ENCODE measurements at regions not wholly inside any gene's neighbourhood (a gene's known extent, or its start where the extent isn't known, plus 50 kb on each side); places are given as distances from the start of the nearest gene placed in this dataset.

DNA sequence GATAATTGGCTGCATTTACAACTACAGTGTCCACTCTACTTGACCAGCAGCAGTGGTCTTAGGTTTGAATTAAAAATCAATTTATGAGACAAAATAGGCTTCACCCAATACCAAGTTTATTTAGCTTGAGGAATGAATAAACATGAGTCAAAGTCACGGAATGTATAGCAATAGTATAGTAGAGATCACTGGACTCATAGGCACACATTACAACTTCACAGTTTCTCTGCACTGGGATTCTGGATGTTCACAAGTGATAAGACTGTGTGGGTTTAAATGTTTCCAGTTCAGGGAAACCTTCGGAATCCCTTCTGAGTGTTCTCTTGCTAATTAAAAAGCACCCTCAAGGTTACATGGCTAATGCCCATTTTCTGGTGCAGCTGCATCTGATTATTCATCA lies 1064.9 kb downstream of the SLITRK5 start:
- TF ChIP-seq, protein P1, sequence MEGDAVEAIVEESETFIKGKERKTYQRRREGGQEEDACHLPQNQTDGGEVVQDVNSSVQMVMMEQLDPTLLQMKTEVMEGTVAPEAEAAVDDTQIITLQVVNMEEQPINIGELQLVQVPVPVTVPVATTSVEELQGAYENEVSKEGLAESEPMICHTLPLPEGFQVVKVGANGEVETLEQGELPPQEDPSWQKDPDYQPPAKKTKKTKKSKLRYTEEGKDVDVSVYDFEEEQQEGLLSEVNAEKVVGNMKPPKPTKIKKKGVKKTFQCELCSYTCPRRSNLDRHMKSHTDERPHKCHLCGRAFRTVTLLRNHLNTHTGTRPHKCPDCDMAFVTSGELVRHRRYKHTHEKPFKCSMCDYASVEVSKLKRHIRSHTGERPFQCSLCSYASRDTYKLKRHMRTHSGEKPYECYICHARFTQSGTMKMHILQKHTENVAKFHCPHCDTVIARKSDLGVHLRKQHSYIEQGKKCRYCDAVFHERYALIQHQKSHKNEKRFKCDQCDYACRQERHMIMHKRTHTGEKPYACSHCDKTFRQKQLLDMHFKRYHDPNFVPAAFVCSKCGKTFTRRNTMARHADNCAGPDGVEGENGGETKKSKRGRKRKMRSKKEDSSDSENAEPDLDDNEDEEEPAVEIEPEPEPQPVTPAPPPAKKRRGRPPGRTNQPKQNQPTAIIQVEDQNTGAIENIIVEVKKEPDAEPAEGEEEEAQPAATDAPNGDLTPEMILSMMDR (IDR thresholded peaks at IDR 0.05): no peak
- TF ChIP-seq POLR2A (IDR thresholded peaks at IDR 0.05): no peak

Data from thyroid gland (tissue), 4 donors.